ENCODE measurements at regions not wholly inside any gene's neighbourhood (a gene's known extent, or its start where the extent isn't known, plus 50 kb on each side); places are given as distances from the start of the nearest gene placed in this dataset.

DNA sequence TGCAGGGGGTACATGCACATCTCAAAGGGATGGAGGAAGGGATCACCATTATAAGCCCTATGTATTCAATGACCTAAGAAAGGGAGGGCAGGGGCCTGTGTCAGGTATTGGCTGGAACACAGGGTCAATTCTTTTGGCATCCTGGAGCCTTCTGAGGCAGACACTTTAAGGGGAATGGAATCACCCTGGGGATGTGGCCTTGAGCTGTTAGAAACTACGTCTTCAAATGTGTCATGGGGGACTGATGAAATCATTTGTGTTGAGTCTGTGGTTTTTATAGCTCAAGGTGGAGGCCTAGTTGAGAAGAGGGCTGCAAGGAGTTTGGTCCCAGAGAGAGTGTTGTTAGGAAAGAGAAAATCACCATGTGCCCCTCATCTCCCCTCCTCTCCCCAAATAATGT lies 206.1 kb upstream of the CELF2 start:
- DNase-seq = no peak

DNA sequence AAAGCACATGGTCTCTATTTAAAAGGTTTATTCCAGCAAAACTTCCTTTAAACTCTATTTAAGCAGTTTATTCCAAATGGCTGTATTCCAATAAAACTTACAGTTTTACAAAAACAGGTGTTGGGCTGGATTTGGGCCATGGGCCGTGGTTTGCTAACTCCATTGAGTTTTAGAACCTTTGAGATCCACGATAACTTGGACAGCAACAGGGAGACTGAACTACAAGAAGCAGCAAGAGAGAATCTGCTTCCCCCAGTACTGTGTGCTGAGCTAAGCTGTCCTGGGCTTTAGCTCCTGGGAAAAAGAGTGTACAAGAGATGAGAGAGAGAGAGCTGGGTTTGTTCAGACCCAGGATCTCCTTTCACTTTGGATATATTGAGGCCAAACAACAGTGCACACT lies 204.0 kb upstream of the CELF2 start:
- DNase-seq = peak; percentile 78

DNA sequence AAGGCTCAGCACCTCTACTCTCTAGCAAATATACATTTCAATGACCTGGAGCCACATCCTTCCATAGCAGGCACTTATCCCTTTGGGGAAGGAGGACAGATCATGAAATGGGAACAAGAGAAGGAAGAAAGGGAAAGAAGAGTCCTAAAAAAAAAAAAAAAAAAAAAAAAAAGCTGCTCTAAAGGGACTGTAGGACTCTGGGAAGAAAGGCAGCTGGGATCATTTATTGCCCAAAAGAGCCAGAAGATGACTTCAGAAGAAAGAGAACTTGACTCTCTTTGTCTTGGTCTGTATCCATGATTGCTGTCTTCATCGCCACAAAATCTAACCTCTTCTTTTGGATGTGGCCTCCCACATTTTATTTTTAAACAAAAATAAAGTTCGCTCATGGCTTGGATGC lies 203.6 kb upstream of the CELF2 start:
- no peak for DNase-seq

DNA sequence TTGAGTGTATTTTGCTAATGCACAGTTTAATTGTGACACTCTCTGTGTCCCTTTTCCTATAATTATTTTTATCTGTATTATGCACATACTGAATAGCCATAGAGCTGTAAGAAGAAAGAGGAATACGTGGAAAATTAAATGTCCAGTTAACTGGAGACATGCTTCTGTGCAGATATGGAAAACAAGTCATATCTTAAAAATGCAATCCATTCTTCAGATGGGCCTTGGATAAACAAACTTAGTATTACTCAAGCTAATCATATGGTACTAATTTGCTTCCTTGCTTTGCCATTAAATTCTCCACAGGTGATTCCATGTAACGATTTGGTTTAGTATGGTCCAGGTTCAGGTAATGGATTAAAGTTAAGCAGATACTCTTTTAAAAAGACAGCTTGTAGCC lies 201.2 kb upstream of the CELF2 start:
- DNase-seq = no peak

DNA sequence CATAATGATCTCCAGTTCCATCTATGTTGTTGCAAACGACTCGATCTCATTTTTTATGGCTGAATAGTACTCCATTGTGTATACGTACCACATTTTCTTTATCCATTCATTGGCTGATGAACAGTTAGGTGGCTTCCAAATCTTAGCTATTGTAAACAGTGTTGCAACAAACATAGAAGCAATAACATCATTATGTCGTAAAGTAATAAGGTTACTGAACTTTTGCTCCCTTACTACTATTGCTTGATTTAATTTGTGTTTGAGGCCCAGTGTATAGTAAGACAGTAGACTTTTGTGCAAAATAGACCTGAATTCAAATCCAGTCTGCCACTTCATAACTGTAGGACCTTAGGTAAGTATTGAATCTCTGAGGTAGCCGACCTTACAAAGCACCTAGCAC lies 200.1 kb upstream of the CELF2 start:
- DNase-seq = no peak

DNA sequence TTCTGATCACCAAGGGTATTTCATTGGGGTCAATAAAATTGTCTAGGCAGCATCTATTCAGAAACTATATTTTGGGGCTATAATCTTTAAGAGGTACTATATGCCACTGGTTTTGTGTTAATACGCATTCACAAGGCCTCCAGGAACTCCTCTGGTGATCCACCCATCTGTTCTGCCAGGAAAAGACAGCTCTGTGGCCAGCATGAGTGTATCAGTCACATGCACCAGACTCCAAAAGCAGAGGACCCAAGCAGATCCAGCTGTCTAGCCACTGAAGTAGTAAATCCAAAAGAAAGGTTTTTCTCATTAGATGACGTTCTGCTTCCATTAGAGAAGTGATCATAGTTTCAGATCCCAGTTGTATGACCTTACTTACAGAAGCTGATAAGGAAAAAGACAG lies 199.6 kb upstream of the CELF2 start:
- DNase-seq = no peak

DNA sequence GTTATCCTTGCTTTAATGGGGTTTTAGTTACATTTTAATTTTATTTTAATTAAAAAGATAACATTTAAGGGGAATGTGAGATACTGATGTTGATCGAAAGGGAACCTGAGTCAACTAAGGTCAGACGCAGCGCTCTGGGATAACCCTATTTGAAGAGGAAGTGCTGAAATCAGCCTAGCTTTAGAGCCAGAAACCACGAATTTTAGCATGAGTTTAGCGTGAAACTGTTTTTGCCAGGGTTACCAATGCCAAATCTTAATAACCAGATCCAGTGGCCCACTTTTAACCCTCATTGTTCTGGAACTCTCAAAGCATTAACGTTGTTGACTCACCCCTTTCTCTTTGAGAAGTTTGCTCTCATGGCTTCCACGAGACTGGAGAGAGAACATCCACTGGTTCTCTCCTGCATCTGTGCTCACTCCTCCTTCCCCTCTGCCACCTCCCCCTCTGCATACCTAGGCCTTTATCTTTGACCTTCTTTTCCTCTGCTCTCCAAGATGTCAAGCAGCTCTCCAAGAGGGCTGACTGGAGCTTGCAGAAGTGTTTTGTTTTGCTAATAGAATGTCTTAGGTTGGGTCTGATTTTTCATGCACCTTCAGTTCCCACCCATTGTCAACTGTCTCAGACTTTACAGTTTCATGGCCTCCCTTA lies 198.3 kb upstream of the CELF2 start:
- DNase-seq = no peak

DNA sequence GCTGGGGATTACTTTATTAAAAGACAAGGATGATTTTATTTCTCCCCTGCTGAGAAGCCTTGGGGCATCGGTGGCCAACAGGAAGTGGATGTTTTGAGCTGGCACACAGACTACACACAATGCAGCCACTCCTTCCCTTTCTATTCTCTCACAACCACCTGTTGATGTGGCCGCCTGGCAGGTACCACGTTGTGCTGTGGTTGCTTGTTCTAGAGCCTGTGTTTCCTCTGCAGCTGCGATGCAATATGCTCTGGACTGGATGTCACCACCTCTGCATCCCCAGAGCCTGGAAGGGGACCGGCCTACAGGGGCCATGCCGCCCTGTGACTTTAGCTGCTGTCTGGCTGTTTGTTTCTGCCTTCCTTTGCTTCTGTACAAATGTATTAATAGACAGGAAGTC lies 195.7 kb upstream of the CELF2 start:
- DNase-seq = no peak

DNA sequence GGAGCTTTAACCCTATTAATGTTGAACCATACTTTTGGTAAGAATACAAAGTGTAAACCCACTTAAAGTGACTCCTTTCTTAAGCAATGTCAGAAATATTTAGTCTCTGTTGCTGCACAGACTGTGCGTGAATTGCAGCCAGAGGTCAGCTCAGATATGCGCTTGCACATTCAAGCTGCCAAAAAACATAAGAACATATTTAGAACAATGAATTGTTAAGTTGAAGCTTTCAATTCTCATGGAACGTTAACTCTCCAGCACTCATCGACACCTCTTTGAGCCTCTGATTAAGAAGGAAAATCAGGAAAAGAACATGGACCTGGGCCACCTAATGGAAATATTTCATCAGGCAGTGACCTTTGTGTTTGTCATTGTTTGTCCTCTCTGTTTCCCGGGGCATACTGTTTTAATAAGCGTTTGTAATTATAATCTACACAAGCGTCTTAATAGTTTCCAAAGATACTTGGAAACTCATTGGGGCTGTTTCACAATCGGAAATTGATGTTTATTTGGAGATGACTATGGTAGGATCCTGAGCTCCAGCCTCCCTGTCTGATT lies 193.0 kb upstream of the CELF2 start:
- peak; percentile 72 for DNase-seq

DNA sequence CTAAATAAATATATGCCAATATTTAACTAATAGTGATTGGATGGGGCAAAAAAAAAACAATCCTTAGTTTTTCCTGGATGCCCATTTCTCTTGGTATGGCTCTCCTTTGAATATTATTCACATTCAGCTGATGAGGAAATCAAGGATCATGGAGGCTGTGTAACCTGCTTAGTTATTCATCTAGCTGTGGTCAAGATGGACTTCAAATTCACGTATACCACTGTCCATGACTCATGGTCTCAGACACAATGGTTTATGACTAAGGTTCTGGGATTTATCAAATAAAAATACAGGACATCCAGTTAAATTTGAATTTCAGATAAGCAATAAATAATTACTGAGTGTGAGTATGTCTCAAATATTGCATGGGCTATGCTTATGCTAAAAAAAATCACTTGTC lies 191.5 kb upstream of the CELF2 start:
- no peak for DNase-seq

DNA sequence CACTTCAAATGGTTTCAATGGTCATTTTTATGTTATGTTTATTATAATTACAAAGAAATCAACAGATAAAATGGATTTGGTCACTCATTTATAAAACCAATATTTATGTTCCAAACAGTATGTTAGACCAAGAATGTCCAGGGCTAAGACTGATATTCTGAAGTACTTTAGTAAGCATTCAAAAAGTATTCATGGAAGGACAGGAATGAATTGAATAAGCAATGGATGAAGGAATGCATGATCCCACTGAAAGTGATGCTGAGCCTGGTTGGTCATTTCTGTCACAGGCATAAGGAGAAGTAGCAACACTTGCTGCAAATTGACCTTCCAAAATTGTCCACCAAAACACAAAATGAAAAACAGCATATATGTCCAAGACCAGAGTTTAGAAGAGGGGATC lies 189.0 kb upstream of the CELF2 start:
- DNase-seq = no peak

DNA sequence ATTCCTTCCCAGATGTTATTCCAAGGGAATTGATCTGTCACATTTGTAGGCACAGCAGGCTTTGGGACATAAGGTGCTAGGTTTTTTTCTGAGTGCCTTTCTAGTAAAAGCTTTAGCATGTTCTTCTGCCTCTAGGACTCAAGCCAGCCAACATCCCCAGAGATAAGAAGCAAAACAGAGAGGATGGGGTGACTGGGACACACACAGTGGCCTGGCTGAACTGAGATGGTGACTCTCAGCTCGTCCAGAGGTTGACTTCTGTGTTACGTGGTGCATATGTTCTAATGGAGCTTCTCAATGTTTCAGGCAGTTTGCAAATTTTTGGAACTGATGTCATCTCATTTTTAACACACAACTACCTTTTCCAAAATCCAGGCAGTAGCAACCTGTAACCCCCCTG lies 188.1 kb upstream of the CELF2 start:
- no peak for DNase-seq

DNA sequence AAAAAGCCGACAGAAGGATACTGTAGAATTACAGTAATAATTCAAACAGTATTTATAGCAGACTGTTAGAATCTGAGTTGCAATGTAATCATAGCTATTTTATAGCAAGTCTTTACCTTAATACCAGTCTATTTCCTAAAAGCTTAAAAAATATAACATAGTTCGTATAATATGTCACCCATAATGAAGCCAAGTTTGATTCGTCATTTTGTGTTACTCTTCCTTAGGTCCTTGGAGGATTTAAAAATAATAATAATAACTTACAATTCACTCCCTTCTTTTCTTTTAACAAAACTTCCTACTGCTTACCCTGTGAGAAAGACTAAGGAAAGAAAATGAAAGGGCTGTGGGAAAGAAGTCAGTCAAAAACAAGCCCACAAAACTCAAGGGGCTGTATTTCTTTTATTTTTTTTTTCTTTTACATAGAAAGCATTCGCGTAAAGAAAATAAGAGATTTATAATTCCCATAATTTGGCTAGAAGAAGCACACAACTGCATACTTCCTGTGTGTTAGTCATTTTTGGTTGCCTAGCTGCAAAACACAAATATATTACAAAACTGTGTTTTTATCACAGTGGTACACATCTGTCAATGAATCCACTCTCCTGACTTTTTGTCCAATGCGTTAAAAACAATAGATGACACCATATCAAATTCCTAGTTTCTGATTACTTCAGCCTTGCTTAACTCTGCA lies 187.2 kb upstream of the CELF2 start:
- peak; percentile 56 for DNase-seq

DNA sequence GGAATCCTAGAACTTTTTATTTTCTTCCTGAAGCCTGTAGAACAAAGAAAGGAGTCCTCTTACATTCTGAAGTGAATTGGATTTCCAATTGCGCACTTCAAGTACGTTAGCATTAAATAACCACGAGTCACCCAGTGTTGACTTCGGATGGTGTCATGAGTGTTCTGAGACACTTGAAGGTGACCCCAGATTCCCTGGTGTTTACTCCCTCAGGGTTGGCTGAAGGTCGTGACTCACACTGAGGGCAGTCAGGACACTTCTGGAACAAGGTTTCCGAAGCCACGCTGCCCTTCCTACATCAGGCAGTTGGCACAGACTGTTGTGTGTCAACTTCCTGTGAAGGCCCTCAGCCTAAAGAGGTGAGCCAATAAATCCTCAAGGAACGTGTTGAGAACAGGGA lies 186.6 kb upstream of the CELF2 start:
- no peak for DNase-seq

DNA sequence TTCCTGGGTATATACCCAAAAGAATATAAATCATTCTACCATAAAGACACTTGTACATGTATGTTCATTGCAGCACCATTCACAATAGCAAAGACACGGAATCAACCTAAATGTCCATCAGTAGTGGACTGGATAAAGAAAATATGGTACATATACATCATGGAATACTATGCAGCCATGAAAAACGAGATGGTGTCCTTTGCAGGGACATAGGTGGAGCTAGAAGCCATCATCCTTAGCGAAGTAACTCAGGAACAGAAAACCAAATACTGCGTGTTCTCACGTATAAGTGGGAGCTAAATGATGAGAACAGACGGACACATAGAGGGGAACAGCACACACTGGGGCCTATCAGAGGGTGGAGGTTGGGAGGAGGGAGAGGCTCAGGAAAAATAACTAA lies 183.7 kb upstream of the CELF2 start:
- no peak for DNase-seq

DNA sequence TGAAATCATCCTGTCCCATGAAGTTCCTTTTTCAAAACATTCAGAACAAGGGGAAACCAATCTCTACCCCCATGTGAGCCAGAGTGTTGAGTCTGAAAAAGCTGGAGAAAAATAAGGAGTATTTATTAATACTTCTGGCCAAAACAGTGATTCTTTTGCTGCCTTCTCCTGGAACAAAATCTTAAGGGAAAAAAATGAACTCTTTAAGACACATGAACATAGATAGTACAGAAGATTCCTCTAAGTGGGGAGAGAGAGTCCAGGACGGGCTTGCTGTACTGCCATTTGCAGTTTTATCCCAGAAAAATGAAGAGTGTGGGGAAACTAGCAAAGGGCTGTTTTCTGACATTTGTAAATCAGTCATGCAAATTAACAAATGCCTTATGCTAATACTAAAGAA lies 173.4 kb upstream of the CELF2 start:
- no peak for DNase-seq

DNA sequence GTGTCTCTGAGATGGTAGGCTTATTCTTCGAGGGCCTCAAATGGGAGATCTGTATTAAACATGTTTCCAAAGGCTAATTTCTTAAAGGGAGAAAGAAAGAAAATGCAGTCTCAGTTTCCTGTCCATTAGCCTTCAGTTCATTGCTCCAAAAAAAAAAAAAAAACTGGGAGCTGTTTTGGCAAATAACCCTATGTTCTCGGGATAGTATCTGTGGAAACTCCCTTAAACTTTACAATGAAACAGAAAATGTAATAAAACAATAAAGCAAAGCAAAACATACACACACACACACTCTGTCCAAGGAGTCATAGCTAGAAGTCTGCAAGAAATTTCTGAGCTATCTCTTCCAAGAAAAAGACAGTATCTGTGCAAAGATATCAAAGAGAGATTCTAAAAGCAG lies 172.5 kb upstream of the CELF2 start:
- DNase-seq = no peak

DNA sequence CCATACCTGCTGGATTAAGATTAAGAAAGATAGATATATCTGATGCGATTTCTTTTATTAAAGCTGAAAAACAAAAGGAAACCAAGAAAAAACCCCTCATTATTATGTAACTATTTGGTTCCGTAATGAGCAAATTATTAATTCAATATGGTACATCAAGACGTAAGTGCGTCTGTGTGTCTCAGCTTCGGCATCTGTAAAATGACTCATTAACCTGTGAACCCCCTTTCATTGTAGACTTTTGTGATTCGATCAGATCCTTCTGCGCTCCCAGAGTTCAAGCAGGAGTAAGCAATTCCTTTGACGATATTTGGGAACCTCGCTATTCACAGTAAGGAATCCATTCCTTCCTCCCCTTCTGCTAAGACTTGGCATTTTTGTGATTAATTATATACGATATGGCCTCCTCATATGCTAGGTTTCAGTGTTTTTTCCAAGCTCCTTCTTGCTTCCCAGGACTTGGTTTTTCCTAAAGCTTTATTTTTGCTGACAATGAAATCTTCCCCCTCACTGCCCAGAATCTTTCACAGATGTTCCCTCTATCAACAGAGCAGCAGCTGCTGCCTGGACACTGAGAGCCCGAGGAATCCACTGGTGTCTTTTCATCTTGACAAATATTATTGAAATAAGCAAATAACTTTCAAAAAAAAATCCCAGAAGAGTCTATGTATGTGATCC lies 171.7 kb upstream of the CELF2 start:
- DNase-seq = no peak

DNA sequence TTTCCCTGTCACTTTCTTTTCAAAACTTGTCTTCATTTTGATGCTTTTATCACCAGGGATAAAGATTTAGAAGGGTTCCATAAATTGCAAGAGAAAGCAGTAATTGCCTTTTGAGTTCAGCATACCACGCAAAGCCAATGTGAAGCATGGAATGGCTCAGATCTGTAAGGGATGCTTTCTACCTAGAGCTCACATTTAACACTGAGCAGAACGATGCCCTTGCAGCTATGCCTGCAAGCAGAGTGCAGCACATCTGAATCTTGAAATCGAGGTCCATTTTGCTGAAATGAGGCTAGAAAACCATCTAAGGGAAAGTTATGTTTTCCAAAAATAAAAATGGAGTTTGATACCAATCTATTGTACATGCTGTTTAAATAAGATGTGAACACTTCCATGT lies 171.2 kb upstream of the CELF2 start:
- no peak for DNase-seq

DNA sequence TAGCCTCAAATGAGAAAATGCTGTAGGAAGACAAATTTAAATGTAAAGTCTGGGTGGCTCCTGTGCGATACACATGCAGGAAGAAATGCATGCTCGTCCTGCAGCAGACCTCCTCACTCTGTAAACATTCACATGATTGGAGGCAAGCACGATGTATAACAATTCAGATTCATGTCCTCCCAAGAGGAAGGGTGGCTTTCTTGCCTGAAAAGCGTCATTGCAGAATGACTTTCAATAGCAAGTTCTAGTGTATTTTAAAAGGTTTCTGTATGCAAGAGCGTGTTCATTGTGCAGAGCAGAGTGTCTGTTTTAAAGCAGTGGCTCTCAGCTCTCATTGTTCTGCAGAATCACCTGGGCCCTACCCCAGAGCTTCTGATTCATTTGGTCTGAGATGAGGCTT lies 170.3 kb upstream of the CELF2 start:
- DNase-seq = no peak

DNA sequence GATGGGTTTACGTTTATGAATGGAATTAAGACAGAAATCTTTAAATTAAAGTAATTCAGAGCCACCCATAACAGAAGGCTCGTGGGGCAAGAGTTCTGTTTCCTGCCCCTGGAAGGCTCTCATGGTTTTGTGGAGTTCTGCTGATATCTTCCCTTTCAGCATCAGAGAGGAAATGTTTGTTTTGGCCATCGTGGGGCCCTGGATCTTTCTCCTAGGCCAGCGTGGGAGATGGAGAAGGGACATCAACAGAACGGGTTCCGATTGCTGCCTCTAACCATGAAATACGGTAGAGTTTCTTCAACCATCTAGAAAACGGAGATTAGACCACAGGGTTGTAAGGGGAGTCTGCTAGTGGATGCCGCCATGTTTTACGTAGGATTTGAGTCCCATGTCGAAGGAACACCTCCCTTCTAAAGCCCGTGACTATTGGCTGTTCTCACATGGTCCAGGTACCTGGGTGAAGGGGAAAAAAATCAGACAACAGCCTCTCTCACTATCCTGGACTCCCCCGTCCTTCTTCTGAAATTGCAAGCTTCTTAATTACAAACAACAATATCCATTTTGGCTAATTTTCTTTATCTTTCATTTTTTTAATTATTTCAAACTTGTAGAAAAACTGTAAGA lies 169.1 kb upstream of the CELF2 start:
- DNase-seq = no peak

DNA sequence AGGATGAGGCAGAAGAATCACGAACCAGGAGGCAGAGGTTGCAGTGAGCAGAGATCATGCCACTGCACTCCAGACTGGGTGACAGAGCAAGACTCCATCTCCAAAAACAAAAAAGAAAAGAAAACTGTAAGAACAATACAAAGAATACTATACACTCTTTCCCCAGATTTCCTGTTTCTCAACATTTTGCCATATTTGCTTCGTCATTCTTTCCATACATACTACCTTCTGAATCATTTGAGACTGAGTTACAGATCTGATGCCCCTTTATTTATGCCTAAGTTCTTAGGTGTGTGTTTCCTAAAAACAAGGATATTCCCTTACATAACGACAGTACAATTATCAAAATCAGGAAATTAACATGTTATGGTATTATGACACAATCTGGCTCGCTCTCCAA lies 168.4 kb upstream of the CELF2 start:
- DNase-seq = no peak

DNA sequence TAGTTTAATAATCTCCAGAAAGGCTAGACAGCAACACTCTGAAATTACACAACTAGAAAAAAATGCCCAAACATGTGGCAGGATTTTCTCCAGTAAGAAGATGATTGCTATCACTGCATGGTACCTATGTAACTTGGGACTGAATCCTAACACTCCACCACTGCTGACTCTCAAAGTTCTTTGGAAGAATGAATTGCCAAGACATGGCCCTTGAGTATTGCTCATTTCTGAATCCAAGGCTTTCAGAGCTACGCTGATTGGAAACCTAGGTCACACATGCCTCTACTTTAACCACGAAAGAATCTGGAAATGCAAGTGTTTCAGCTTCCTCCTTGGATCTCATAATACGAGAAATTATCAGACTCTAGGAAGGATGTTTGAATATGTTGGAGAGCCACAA lies 167.5 kb upstream of the CELF2 start:
- DNase-seq = no peak

DNA sequence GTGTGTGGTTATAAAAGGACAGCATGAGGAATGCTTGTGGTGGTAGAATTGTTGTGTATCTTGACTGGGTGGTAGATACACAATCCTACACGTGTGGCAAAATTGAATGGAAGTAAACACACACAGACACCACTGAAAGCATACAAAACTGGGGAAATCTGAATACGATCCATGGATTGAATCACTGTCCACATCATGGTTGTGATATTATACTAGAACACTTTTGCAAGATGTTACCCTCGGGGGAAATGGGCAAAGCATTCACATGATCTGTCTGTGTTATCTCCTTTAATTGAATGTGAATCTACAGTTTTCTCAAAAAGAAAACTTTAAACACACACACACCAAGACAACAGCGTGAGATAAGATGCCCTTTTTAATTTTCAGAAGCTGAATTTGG lies 165.2 kb upstream of the CELF2 start:
- no peak for DNase-seq
